ENCODE measurements at regions not wholly inside any gene's neighbourhood (a gene's known extent, or its start where the extent isn't known, plus 50 kb on each side); places are given as distances from the start of the nearest gene placed in this dataset.
"Not testable (repeated sequence)": the region's sequence is repeated elsewhere in the genome, so short reads cannot be mapped to it uniquely, and the experiment has no call there.

DNA sequence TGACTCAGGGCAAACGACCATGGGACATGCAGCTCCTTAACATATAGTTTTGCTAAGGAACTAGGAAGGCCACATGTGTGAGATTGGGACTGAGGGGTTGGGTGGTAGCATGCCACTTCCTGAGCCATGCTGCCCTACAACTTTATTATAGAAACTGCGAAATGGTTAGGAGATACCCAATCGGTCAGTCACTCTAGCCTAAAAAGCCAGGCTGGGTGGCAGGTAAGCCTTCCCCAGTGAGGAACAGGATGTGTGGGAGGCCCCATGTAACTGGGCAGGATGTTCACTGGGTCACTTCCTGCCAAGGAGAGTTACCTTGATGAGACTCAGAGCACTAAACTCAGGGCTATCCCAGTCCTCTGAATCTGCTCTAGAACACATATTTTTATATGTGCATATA, 123.5 kb downstream of the MAP3K7 start:
- no peaks in the 10 kb centered on the region for H3K36me3 ChIP-seq (replicated peaks)
- H3K4me1 ChIP-seq = 0 out of 2 replicates have a peak, but pooled peaks cover 3% of the 10 kb centered on the region
- DNase-seq (ENCODE audit: low spot score in 2 of 2) = no peak
- H3K9me3 ChIP-seq = no peaks in the 10 kb centered on the region
- in situ Hi-C loops (cut with MboI; ENCODE audit: low sequenced_read_pairs) = no loop called here
- no peak overlapping the region for H3K4me3 ChIP-seq
- no peaks in the 10 kb centered on the region for H3K27me3 ChIP-seq (ENCODE audit: low read depth)

GRCh38 chr6:90462102-90462501, 124.8 kb downstream of the MAP3K7 start:
- no peak overlapping the region for H3K4me3 ChIP-seq
- H3K4me1 ChIP-seq = 0 out of 2 replicates have a peak, but pooled peaks cover 3% of the 10 kb centered on the region
- in situ Hi-C loops (cut with MboI; ENCODE audit: low sequenced_read_pairs) = no loop called here
- H3K36me3 ChIP-seq (replicated peaks) = no peaks in the 10 kb centered on the region
- no peaks in the 10 kb centered on the region for H3K27me3 ChIP-seq (ENCODE audit: low read depth)
- DNase-seq (ENCODE audit: low spot score in 2 of 2) = no peak
- H3K9me3 ChIP-seq = no peaks in the 10 kb centered on the region

- Histone ChIP-seq H3K4me3 (no peak overlapping the region), H3K36me3 (replicated peaks) (no peaks in the 10 kb centered on the region), H3K27me3 (ENCODE audit: low read depth) (no peaks in the 10 kb centered on the region), H3K9me3 (no peaks in the 10 kb centered on the region), H3K4me1 (no peaks in the 10 kb centered on the region)
- DNase-seq (ENCODE audit: low spot score in 2 of 2) = no peak
- in situ Hi-C loops (cut with MboI; ENCODE audit: low sequenced_read_pairs) = no loop called here
Observed at GRCh38 chr6:90461383-90461782, 125.5 kb downstream of the MAP3K7 start.

DNA sequence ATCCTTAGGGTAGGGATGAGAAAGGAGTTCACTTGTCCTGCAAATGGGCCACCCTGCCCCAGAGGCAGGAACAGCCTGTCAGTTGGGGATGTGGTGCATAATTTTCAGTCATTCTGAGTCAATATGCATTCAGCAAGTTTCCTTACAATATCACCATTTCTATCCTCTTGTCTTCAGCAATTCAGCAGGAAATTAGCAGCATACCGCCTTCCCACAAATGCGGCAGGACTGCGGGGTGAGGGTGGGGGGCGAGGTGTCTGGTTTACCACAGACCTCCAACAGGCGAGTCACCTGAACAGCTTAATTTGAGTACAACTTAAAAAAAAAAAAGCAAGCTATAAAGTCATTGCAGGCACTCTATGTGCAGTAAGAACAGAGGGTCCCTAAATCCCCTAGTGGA, 126.8 kb downstream of the MAP3K7 start:
- in situ Hi-C loops (cut with MboI; ENCODE audit: low sequenced_read_pairs) = no loop called here
- Histone ChIP-seq H3K4me1 (no peaks in the 10 kb centered on the region), H3K9me3 (no peaks in the 10 kb centered on the region), H3K4me3 (no peak overlapping the region), H3K36me3 (replicated peaks) (no peaks in the 10 kb centered on the region), H3K27me3 (ENCODE audit: low read depth) (no peaks in the 10 kb centered on the region)
- no peak for DNase-seq (ENCODE audit: low spot score in 2 of 2)

DNA sequence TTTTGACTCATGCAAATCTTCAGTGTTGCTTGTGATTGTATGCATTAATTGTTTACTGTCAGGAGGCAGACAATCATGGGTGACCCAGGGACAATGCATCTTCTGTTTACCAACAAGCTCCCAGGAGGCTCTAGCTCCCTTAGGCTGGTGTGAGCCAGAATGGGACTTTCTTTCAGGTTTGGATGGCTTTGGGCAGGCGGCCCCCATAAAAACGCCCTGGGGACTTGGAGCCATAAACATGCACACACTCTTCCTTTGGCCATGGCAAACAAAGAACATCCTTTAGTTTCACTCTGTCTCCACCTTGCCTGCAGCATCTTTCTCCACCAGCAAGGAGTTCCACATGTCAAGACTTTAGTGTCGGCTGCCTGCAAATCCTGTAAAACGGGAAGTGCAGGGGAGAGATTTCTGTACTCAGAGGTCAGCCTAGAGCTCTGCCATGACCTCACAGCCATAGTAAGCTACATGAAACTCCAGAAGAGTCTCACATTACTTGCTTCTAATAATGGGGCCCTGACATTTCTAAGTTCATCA, 127.6 kb downstream of the MAP3K7 start:
- Histone ChIP-seq H3K36me3 (replicated peaks) (no peaks in the 10 kb centered on the region), H3K9me3 (no peaks in the 10 kb centered on the region), H3K4me1 (no peaks in the 10 kb centered on the region), H3K4me3 (no peak overlapping the region), H3K27me3 (ENCODE audit: low read depth) (no peaks in the 10 kb centered on the region)
- DNase-seq (ENCODE audit: low spot score in 2 of 2) = no peak
- in situ Hi-C loops (cut with MboI; ENCODE audit: low sequenced_read_pairs) = no loop called here

DNA sequence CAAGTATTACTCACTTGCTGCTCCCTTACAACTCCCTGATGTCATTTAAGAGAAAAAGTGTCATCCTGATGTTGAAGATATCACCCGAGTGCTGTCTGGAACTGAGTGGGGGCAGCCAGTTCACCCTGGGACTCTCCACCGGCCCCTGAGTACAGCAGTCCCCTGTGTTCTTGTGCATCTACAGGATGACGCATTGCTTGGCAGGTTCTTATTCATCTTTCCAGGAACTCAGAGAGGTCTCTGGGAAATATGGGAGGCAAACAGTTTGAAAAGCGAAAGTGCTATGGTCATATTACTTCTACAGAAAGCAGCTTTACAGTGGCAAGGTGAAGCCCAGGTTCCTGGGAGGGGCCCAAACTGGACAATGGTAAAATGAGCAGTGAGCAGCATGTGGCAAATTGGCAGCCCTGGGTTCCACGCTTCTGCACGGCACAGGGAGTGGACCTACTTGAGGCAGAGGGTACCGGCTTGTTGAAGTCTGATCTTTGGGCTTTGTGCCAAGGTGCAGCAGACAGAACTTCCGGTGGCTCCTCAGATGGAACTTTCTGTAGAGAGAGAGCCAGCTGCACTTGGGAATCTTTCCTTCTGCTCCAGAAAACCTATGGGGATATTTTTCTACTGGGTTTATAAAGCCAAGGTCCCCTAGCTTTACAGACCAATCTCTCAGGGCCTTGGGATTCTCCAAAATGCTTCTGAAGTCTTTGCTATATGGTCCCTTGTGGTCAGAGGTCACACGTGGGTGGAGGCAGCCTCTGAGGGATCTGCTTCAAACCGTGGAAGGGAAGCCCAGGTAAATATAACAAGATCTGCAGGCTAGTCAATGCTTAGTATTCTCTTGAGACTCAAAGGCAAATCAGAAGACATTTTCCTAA, 128.3 kb downstream of the MAP3K7 start:
- Histone ChIP-seq H3K4me1 (no peaks in the 10 kb centered on the region), H3K36me3 (replicated peaks) (no peaks in the 10 kb centered on the region), H3K27me3 (ENCODE audit: low read depth) (no peaks in the 10 kb centered on the region), H3K9me3 (no peaks in the 10 kb centered on the region), H3K4me3 (no peak overlapping the region)
- DNase-seq (ENCODE audit: low spot score in 2 of 2) = no peak
- in situ Hi-C loops (cut with MboI; ENCODE audit: low sequenced_read_pairs) = no loop called here

DNA sequence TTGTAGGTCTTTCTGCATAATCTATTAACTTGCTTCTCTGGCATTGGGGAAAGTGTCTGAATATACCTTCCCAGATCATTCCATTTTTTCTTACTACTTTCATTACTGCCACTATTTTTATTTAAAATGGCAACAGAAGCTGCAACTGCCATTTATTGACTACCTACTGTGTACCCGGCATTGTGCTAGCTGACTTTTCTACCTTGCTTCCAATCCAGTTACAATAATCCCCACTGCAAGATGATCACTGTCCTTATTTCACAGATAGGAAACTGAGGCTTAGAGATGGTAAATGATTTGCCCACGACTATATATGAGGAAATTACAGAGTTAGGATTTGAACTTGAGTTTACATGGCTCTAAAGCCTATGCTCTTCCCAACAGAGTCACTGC, 129.0 kb downstream of the MAP3K7 start:
- in situ Hi-C loops (cut with MboI; ENCODE audit: low sequenced_read_pairs) = no loop called here
- H3K4me3 ChIP-seq = no peak overlapping the region

GRCh38 chr6:90456997-90457866, 129.6 kb downstream of the MAP3K7 start:
- DNase-seq (ENCODE audit: low spot score in 2 of 2); in situ Hi-C loops (cut with MboI; ENCODE audit: low sequenced_read_pairs); H3K4me3 ChIP-seq; H3K9me3 ChIP-seq; H3K36me3 ChIP-seq (replicated peaks); H3K27me3 ChIP-seq (ENCODE audit: low read depth); H3K4me1 ChIP-seq: not testable (repeated sequence)

More for the DNA sequence above, 129.0 kb downstream of the MAP3K7 start:
- Histone ChIP-seq H3K36me3 (replicated peaks) (no peaks in the 10 kb centered on the region), H3K9me3 (no peaks in the 10 kb centered on the region), H3K27me3 (ENCODE audit: low read depth) (no peaks in the 10 kb centered on the region), H3K4me1 (no peaks in the 10 kb centered on the region)
- DNase-seq (ENCODE audit: low spot score in 2 of 2) = no peak

GRCh38 chr6:90456001-90456400, 130.9 kb downstream of the MAP3K7 start:
- no peaks in the 10 kb centered on the region for H3K27me3 ChIP-seq (ENCODE audit: low read depth)
- H3K4me1 ChIP-seq = no peaks in the 10 kb centered on the region
- no peak for DNase-seq (ENCODE audit: low spot score in 2 of 2)
- no peaks in the 10 kb centered on the region for H3K9me3 ChIP-seq
- in situ Hi-C loops (cut with MboI; ENCODE audit: low sequenced_read_pairs) = no loop called here
- H3K4me3 ChIP-seq = no peak overlapping the region
- no peaks in the 10 kb centered on the region for H3K36me3 ChIP-seq (replicated peaks)

DNA sequence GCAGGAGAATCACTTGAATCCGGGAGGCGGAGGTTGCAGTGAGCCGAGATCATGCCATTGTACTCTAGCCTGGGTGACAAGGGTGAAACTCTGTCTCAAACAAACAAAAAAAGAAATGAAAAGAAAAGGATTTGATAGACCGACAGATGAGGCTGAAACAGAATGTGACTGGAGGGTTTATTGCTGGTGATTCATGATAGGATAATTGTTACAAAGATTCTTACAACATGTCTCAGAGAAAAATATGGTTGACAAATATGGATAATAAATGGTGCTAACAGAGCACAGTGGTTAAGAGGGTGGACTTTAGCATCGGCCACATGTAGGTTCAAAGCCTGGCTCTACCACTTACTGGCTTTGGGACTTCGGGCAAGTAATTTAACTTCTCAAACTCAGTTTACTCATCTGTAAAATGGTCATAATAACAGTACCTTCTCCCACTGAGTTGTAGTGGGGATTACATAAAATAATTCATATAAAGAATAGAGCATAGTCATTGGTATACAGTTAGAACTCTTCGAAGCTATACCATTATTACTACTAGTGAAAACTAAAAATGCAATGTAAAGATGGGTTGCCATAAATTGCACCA, 131.9 kb downstream of the MAP3K7 start:
- no peak for DNase-seq (ENCODE audit: low spot score in 2 of 2)
- Histone ChIP-seq H3K36me3 (replicated peaks) (no peaks in the 10 kb centered on the region), H3K4me1 (no peaks in the 10 kb centered on the region), H3K27me3 (ENCODE audit: low read depth) (no peaks in the 10 kb centered on the region), H3K9me3 (no peaks in the 10 kb centered on the region), H3K4me3 (no peak overlapping the region)
- in situ Hi-C loops (cut with MboI; ENCODE audit: low sequenced_read_pairs) = no loop called here

DNA sequence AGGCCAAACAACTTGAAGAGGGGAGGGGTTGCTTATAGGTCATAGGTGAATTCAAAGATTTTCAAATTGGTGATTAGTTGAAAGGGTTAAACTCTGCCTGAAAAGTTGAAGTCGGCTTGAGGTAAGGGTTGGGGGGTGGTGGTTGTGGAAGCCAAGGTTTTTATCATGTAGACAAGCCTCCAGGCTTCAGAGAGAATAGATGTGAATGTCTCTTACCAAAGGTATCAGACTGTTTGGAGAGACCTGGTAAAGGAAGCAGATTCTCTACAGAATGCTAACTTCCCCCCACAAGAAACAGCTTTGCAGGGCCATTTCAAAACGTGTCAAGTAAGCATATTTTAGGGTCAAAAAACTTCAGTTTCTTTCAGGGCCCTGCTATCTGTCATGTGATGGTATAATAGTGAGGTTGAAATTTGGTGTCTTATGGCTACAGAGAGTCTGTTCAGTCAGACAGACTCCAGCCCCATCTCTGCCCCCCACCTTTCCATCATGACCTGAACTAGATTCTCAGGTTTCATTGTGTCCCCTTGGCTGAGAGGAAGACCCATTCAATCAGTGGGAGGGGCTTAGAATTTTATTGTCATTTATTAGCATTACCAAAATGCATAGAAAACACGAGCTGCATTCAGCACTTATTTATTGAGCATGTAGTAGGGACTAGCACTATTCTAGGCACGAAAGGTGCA, 136.5 kb downstream of the MAP3K7 start:
- no peaks in the 10 kb centered on the region for H3K27me3 ChIP-seq (ENCODE audit: low read depth)
- in situ Hi-C loops (cut with MboI; ENCODE audit: low sequenced_read_pairs) = no loop called here
- no peak overlapping the region for H3K4me3 ChIP-seq
- no peak for DNase-seq (ENCODE audit: low spot score in 2 of 2)
- no peaks in the 10 kb centered on the region for H3K36me3 ChIP-seq (replicated peaks)
- no peaks in the 10 kb centered on the region for H3K4me1 ChIP-seq
- H3K9me3 ChIP-seq = no peaks in the 10 kb centered on the region

DNA sequence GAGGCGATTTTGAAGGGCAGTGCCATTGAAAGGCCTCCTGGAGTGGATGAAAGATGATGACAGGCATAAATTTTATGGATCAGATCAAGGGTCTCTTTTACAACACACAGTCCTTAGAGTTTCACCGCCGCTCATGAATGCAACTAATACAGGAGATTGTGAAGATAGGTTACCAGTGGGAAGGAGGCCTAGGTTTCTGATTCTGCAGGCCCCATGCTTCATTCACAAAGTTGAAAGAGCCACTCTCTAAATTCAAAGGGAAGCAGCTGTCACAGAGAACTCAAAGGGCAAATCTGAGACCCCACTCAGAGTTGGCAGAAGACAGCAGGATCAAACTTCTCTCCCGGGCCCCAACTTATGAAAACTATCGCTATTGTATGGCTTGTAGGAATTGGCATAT, 137.6 kb downstream of the MAP3K7 start:
- H3K4me3 ChIP-seq = no peak overlapping the region
- in situ Hi-C loops (cut with MboI; ENCODE audit: low sequenced_read_pairs) = no loop called here
- H3K36me3 ChIP-seq (replicated peaks) = no peaks in the 10 kb centered on the region
- no peak for DNase-seq (ENCODE audit: low spot score in 2 of 2)
- H3K9me3 ChIP-seq = no peaks in the 10 kb centered on the region
- no peaks in the 10 kb centered on the region for H3K27me3 ChIP-seq (ENCODE audit: low read depth)
- H3K4me1 ChIP-seq = no peaks in the 10 kb centered on the region

DNA sequence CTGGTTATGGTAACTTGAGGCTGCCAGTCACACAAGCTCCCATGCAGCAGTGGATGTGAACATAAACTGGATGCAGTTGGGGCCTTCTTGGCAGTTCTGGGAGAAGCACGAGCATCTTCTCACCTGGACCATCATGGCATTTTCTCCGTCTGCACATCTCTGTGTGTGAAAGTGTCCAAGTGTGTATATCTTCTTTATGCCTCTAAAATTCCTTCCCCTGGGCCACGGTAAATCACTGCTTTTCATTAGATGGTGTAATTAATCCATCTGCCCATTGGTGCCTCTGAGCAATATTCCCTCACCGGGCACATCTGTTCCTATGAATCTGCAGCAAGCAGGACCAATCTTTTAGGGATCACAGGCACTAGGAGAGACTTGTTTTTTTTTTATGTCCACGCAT, 138.0 kb downstream of the MAP3K7 start:
- no peak for DNase-seq (ENCODE audit: low spot score in 2 of 2)
- Histone ChIP-seq H3K4me3 (no peak overlapping the region), H3K36me3 (replicated peaks) (no peaks in the 10 kb centered on the region), H3K27me3 (ENCODE audit: low read depth) (no peaks in the 10 kb centered on the region), H3K9me3 (no peaks in the 10 kb centered on the region), H3K4me1 (no peaks in the 10 kb centered on the region)
- in situ Hi-C loops (cut with MboI; ENCODE audit: low sequenced_read_pairs) = no loop called here
